Activated naive CD8-positive, alpha-beta T cell (primary cell): ENCODE measurements at regions not wholly inside any gene's neighbourhood (a gene's known extent, or its start where the extent isn't known, plus 50 kb on each side); places are given as distances from the start of the nearest gene placed in this dataset.

Experiments used
- H3K27ac Mint-ChIP-seq: one replicate; pipeline ENCODE4 v1.8.0; 2021; ENCODE audit warnings: mixed read lengths
- H3K27me3 Mint-ChIP-seq: one replicate; pipeline ENCODE4 v1.8.0; 2021; ENCODE audit warnings: mixed read lengths
- H3K36me3 Mint-ChIP-seq: one replicate; pipeline ENCODE4 v1.8.0; 2021; ENCODE audit warnings: mixed read lengths
- H3K4me1 Mint-ChIP-seq: one replicate; pipeline ENCODE4 v1.8.0; 2021; ENCODE audit warnings: low read depth, mixed read lengths
- H3K4me3 Mint-ChIP-seq: one replicate; pipeline ENCODE4 v1.8.0; 2021; ENCODE audit warnings: mild to moderate bottlenecking, mixed read lengths
- H3K9me3 Mint-ChIP-seq: one replicate; pipeline ENCODE4 v1.8.0; 2021; ENCODE audit warnings: low read depth, mixed read lengths

- H3K4me1 Mint-ChIP-seq: no peaks in the 10 kb centered on the region
- H3K9me3 Mint-ChIP-seq: no peaks in the 10 kb centered on the region
- no peak overlapping the region for H3K27ac Mint-ChIP-seq
- no peaks in the 10 kb centered on the region for H3K27me3 Mint-ChIP-seq
- H3K4me3 Mint-ChIP-seq: no peak overlapping the region
- H3K36me3 Mint-ChIP-seq: no peaks in the 10 kb centered on the region
Observed at GRCh38 chr1:229999004-229999670, 67.9 kb upstream of the GALNT2 start.

DNA sequence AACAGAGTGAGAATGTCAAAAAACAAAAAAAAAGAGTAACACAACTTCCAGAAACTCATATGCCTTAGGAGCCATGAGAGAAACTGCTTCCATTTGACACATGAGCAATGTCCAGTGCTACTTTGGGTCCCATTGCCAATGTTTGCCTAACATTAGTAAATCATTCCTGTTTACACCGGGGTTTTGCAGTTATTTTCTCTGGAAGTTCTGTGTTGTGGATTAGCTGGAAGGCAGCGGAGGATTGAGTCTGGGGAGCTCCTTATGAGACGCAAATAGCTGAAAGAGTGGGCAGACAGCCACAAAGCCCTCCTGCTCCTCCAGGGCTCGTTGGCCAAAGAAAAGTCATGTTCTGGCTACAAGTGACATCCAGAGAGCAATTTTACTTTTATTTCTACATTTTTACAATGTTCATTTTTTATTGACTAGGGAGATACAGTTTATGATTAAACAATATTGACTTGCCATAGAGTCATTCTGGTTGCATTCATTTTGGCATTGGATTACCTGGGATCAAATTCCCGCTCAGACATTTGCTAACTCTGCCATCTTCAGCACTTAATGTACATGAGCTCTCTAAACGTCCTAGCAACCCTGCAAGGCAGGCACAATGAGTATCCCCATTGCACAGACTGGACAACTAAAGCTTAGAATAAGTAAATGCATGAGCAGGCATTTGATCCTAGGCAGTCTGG is 66.4 kb upstream of the GALNT2 start:
- Mint-ChIP-seq H3K27me3 (no peaks in the 10 kb centered on the region), H3K9me3 (no peaks in the 10 kb centered on the region), H3K36me3 (no peaks in the 10 kb centered on the region), H3K27ac (no peak overlapping the region), H3K4me1 (no peaks in the 10 kb centered on the region), H3K4me3 (no peak overlapping the region)

DNA sequence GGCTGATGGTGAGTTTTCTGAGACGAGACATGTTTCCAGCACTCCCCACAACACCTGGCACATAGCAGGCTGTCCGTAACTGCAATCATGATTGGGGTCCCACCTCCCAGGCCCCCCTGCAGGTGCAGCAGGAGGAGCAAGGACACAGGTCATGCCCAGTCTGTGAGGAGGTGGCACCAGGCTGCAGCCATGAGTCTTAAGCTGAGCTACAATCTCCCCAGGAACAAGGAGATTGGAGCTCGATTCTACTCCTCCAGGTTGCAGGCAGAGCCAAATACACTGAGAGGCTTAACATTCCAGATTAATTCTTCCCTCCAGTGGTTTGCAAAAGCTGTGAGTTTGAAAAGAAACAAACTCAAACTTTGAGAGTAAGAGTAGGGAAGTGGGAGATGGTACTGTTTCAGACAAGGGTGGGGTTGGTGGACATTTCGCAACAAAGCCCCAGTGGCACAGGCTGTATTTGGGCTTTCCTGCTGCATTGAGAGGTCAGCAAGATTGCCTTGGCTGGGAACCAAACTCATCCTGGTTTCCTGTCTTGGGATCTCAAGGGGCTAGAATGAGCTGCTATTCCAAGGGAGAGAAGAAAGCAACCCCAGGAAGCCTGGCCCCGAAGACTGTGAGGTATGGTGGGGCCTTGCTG is 64.8 kb upstream of the GALNT2 start:
- Mint-ChIP-seq H3K27me3 (peaks cover 3% of the 10 kb centered on the region), H3K4me3 (no peak overlapping the region), H3K9me3 (no peaks in the 10 kb centered on the region), H3K4me1 (no peaks in the 10 kb centered on the region), H3K27ac (no peak overlapping the region), H3K36me3 (no peaks in the 10 kb centered on the region)

GRCh38 chr1:230003409-230003808 is 63.6 kb upstream of the GALNT2 start:
- Mint-ChIP-seq H3K27me3 (peaks cover 3% of the 10 kb centered on the region), H3K27ac (no peak overlapping the region), H3K36me3 (no peaks in the 10 kb centered on the region), H3K4me1 (no peaks in the 10 kb centered on the region), H3K9me3 (no peaks in the 10 kb centered on the region), H3K4me3 (no peak overlapping the region)

- peaks cover 3% of the 10 kb centered on the region for H3K27me3 Mint-ChIP-seq
- no peaks in the 10 kb centered on the region for H3K9me3 Mint-ChIP-seq
- H3K4me3 Mint-ChIP-seq: no peak overlapping the region
- H3K36me3 Mint-ChIP-seq: no peaks in the 10 kb centered on the region
- H3K4me1 Mint-ChIP-seq: no peaks in the 10 kb centered on the region
- H3K27ac Mint-ChIP-seq: no peak overlapping the region
Observed at GRCh38 chr1:230005040-230005439, 62.0 kb upstream of the GALNT2 start.

DNA sequence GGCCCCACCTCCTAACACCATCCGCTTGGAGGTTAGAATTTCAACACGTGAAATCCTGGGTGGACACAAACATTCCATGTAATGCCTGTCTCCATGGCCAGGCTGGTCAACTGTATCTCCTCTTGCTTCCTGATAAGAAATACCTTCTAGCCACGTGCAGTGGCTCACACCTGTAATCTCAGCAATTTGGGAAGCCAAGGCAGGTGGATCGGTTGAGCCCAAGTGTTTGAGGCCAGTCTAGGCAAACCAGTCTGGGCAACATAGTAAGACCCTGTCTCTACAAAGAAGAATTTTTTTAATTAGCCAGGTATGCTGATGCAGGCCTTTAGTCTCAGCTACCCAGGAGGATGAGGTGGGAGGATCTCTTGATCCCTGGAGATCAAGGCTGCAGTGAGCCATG is 58.3 kb upstream of the GALNT2 start:
- Mint-ChIP-seq H3K36me3 (no peaks in the 10 kb centered on the region), H3K27ac (no peak overlapping the region), H3K4me1 (no peaks in the 10 kb centered on the region), H3K4me3 (no peak overlapping the region), H3K9me3 (no peaks in the 10 kb centered on the region), H3K27me3 (peaks cover 3% of the 10 kb centered on the region)

DNA sequence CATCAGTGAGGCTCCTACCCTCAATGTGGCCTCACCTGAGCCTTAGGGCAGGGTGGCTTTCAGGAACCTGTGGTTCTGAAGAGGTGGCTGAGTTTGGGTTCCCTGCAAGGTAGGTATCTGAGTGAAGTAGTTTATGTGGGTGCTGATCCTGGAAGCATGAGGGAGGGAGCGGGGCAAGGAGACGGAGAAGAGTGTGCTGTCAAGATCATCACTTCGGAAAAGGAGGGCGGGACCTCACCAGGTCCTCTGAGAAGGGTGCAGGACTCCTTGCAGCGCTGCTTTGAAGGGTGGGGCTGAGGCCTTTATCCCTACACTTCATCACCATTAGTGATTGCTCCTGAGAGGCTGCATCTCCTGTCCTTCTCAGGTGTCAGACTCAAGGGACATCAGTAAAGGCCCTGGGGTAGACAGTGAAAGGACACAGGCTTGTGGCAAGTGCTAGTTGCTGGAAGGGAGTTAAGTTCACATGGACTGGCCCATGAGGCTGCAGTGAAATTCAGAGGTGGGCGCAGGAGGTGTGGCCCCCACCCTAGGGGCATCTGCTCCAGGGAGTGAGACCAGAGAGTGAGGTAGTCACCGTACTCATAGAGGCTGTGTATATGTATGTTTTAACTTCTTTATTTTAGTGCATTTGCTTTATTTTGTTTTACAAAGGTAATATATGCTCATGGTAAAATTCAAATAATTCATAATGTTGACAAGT is 57.3 kb upstream of the GALNT2 start:
- Mint-ChIP-seq H3K4me1 (no peaks in the 10 kb centered on the region), H3K27me3 (peaks cover 3% of the 10 kb centered on the region), H3K27ac (no peak overlapping the region), H3K9me3 (no peaks in the 10 kb centered on the region), H3K36me3 (no peaks in the 10 kb centered on the region), H3K4me3 (no peak overlapping the region)

DNA sequence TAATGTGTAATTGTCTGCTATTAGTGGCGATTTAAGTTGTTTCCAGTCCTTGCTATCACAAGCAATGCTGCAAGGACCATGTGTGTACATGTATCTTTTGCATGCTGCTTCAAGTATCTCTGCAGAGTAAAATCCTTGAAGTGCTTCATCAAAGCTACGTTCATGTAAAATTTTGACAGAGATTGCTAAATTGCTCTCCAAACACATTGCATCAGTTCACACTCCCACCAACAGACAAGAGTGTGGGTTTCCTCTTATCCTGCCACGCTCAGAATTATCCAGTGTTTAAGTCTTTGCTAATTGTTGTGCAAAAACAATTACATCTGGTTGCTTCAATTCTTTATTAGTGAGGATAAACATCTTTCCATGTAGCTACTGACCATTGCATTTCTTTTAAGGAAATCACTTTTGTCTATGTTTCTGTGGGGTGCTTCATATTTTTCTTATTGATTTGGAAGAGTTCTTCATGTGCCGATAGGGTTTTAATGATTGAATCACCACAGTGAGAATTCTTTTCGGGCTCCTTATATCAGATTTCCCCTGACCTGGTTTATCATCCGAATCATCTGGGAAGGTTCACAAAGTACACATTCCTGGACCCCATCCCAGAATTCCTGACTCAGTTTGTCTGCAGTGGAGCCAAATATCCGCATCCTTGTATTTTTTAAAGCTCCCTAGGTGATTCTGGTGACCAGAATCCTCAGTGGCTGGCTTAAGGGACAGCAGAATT is 56.3 kb upstream of the GALNT2 start:
- no peaks in the 10 kb centered on the region for H3K4me1 Mint-ChIP-seq
- H3K9me3 Mint-ChIP-seq: no peaks in the 10 kb centered on the region

DNA sequence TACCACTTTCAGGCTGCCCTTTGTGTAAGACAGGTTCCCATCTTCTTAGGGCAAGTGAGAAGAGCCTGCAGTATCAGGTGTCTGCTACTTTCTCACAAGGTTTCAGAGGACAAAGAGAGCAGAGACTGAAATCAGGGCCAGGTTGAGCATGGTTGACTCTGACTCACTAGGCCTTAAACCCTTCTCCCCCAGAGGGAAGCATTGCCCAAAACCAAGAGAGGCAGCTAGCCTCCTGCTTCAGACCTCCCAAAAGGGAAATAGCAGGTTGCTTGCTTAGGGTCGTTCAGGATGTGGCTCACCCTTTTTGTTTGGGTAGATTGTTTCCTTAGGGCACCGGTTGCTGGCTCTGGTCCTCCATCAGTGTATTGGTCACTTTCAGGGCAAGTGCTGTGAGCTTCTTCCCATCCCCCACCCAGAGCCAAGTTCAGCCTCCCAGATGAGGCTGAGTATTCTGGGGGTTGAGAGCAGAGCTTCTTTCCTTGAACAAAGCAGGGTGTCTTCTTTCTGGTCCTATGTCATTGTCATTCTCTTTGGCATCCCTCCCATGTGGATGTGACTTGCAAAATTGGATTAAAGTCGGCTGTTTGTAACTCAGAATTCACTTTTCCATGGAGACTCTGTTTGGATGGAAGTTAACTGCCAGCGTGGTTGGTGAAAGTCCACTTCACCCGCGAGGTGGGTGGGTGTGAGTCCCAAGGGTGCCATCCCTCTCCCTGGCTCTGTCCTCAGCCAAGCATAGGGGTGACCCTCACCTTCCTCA is 55.5 kb upstream of the GALNT2 start:
- Mint-ChIP-seq H3K27me3 (peaks cover 3% of the 10 kb centered on the region), H3K27ac (no peak overlapping the region), H3K4me3 (no peak overlapping the region), H3K36me3 (no peaks in the 10 kb centered on the region), H3K9me3 (no peaks in the 10 kb centered on the region), H3K4me1 (no peaks in the 10 kb centered on the region)

More for the DNA sequence above, 56.3 kb upstream of the GALNT2 start:
- H3K4me3 Mint-ChIP-seq: no peak overlapping the region
- H3K27me3 Mint-ChIP-seq: peaks cover 3% of the 10 kb centered on the region
- no peaks in the 10 kb centered on the region for H3K36me3 Mint-ChIP-seq
- no peak overlapping the region for H3K27ac Mint-ChIP-seq

- no peak overlapping the region for H3K4me3 Mint-ChIP-seq
- no peak overlapping the region for H3K27ac Mint-ChIP-seq
- H3K4me1 Mint-ChIP-seq: no peaks in the 10 kb centered on the region
- no peaks in the 10 kb centered on the region for H3K9me3 Mint-ChIP-seq
- H3K27me3 Mint-ChIP-seq: no peaks in the 10 kb centered on the region
- H3K36me3 Mint-ChIP-seq: no peaks in the 10 kb centered on the region
Observed at GRCh38 chr1:230012093-230012393, 55.0 kb upstream of the GALNT2 start.

GRCh38 chr1:230012741-230013140 is 54.3 kb upstream of the GALNT2 start:
- no peaks in the 10 kb centered on the region for H3K36me3 Mint-ChIP-seq
- H3K27me3 Mint-ChIP-seq: no peaks in the 10 kb centered on the region
- no peak overlapping the region for H3K27ac Mint-ChIP-seq
- H3K4me3 Mint-ChIP-seq: no peak overlapping the region
- no peaks in the 10 kb centered on the region for H3K9me3 Mint-ChIP-seq
- no peaks in the 10 kb centered on the region for H3K4me1 Mint-ChIP-seq

- H3K4me1 Mint-ChIP-seq: no peaks in the 10 kb centered on the region
- H3K4me3 Mint-ChIP-seq: no peak overlapping the region
- H3K27me3 Mint-ChIP-seq: no peaks in the 10 kb centered on the region
- no peaks in the 10 kb centered on the region for H3K9me3 Mint-ChIP-seq
- no peak overlapping the region for H3K27ac Mint-ChIP-seq
- no peaks in the 10 kb centered on the region for H3K36me3 Mint-ChIP-seq
Observed at GRCh38 chr1:230016159-230016558, 50.9 kb upstream of the GALNT2 start.
